ENCODE measurements at regions not wholly inside any gene's neighbourhood (a gene's known extent, or its start where the extent isn't known, plus 50 kb on each side); places are given as distances from the start of the nearest gene placed in this dataset.
"Not testable (repeated sequence)": the region's sequence is repeated elsewhere in the genome, so short reads cannot be mapped to it uniquely, and the experiment has no call there.

GRCh38 chr5:24208686-24209106 lies 436.1 kb downstream of the CDH10 start:
- Mint-ChIP-seq H3K9me3 (peaks cover 1 to 40% (median 20%) of the 10 kb centered on the region in 9 donors), H3K27ac (no peak overlapping the region), H3K36me3 (peaks cover 0 to 4% (median 0%) of the 10 kb centered on the region in 3 donors), H3K4me3 (no peak overlapping the region), H3K4me1 (no peaks in the 10 kb centered on the region), H3K27me3 (no peaks in the 10 kb centered on the region)
- no peak for DNase-seq
- ATAC-seq = no peak
- POLR2A ChIA-PET = no interaction called here

GRCh38 chr5:24215114-24215513 lies 429.7 kb downstream of the CDH10 start:
- peaks cover 2 to 39% (median 20%) of the 10 kb centered on the region in 9 donors for H3K9me3 Mint-ChIP-seq
- POLR2A ChIA-PET = no interaction called here
- no peaks in the 10 kb centered on the region for H3K36me3 Mint-ChIP-seq
- H3K4me1 Mint-ChIP-seq = no peaks in the 10 kb centered on the region
- no peak overlapping the region for H3K27ac Mint-ChIP-seq
- no peak for ATAC-seq
- DNase-seq = no peak
- no peak overlapping the region for H3K4me3 Mint-ChIP-seq
- H3K27me3 Mint-ChIP-seq = no peaks in the 10 kb centered on the region

GRCh38 chr5:24222876-24223275 lies 421.9 kb downstream of the CDH10 start:
- Mint-ChIP-seq H3K27me3 (no peaks in the 10 kb centered on the region), H3K4me1 (no peaks in the 10 kb centered on the region), H3K27ac (no peak overlapping the region), H3K9me3 (peaks cover 10 to 48% (median 33%) of the 10 kb centered on the region in 9 donors), H3K4me3 (no peak overlapping the region), H3K36me3 (peaks cover 0 to 3% (median 0%) of the 10 kb centered on the region in 3 donors)
- POLR2A ChIA-PET = no interaction called here
- ATAC-seq = no peak
- no peak for DNase-seq

- no peak overlapping the region for H3K27ac Mint-ChIP-seq
- POLR2A ChIA-PET = no interaction called here
- peaks cover 7 to 48% (median 31%) of the 10 kb centered on the region in 9 donors for H3K9me3 Mint-ChIP-seq
- H3K4me1 Mint-ChIP-seq = no peaks in the 10 kb centered on the region
- peaks cover 0 to 3% (median 0%) of the 10 kb centered on the region in 3 donors for H3K36me3 Mint-ChIP-seq
- no peak for ATAC-seq
- H3K4me3 Mint-ChIP-seq = no peak overlapping the region
- DNase-seq = no peak
- H3K27me3 Mint-ChIP-seq = no peaks in the 10 kb centered on the region
These were observed 419.7 kb downstream of the CDH10 start for GRCh38 chr5:24225051-24225450.

- POLR2A ChIA-PET = no interaction called here
- Mint-ChIP-seq H3K4me3 (no peak overlapping the region), H3K36me3 (peaks cover 0 to 3% (median 0%) of the 10 kb centered on the region in 3 donors), H3K4me1 (no peaks in the 10 kb centered on the region), H3K9me3 (peaks cover 7 to 44% (median 19%) of the 10 kb centered on the region in 9 donors), H3K27ac (no peak overlapping the region), H3K27me3 (no peaks in the 10 kb centered on the region)
- ATAC-seq (no peak), DNase-seq (no peak)
These were observed 418.3 kb downstream of the CDH10 start for GRCh38 chr5:24226479-24226878.

- ATAC-seq, POLR2A ChIA-PET, DNase-seq, H3K27me3 Mint-ChIP-seq, H3K4me1 Mint-ChIP-seq, H3K27ac Mint-ChIP-seq, H3K36me3 Mint-ChIP-seq, H3K4me3 Mint-ChIP-seq: not testable (repeated sequence)
- H3K9me3 Mint-ChIP-seq = peaks cover 7 to 38% (median 16%) of the 10 kb centered on the region in 9 donors
These were observed 416.9 kb downstream of the CDH10 start for GRCh38 chr5:24227881-24228280.

- no peak overlapping the region for H3K4me3 Mint-ChIP-seq
- no peaks in the 10 kb centered on the region for H3K4me1 Mint-ChIP-seq
- peaks cover 0 to 12% (median 4%) of the 10 kb centered on the region in 9 donors for H3K9me3 Mint-ChIP-seq
- POLR2A ChIA-PET = no interaction called here
- no peak for ATAC-seq
- H3K36me3 Mint-ChIP-seq = peaks cover 0 to 4% (median 0%) of the 10 kb centered on the region in 3 donors
- H3K27me3 Mint-ChIP-seq = no peaks in the 10 kb centered on the region
- no peak for DNase-seq
- no peak overlapping the region for H3K27ac Mint-ChIP-seq
These were observed 412.7 kb downstream of the CDH10 start for GRCh38 chr5:24232041-24232440.

- Mint-ChIP-seq H3K27ac (no peak overlapping the region), H3K4me3 (no peak overlapping the region), H3K9me3 (peaks cover 0 to 12% (median 4%) of the 10 kb centered on the region in 9 donors), H3K36me3 (peaks cover 0 to 4% (median 0%) of the 10 kb centered on the region in 3 donors), H3K27me3 (no peaks in the 10 kb centered on the region), H3K4me1 (no peaks in the 10 kb centered on the region)
- ATAC-seq (no peak), DNase-seq (no peak)
- POLR2A ChIA-PET = no interaction called here
These were observed 411.8 kb downstream of the CDH10 start for GRCh38 chr5:24232929-24233498.

- H3K4me3 Mint-ChIP-seq = no peak overlapping the region
- H3K27ac Mint-ChIP-seq = no peak overlapping the region
- ATAC-seq = no peak
- peaks cover 0 to 4% (median 0%) of the 10 kb centered on the region in 3 donors for H3K36me3 Mint-ChIP-seq
- H3K27me3 Mint-ChIP-seq = no peaks in the 10 kb centered on the region
- no peak for DNase-seq
- POLR2A ChIA-PET = no interaction called here
- H3K4me1 Mint-ChIP-seq = no peaks in the 10 kb centered on the region
- peaks cover 0 to 12% (median 6%) of the 10 kb centered on the region in 9 donors for H3K9me3 Mint-ChIP-seq
These were observed 408.8 kb downstream of the CDH10 start for GRCh38 chr5:24235946-24236345.

GRCh38 chr5:24245821-24246220 lies 399.0 kb downstream of the CDH10 start:
- no peaks in the 10 kb centered on the region for H3K27me3 Mint-ChIP-seq
- H3K27ac Mint-ChIP-seq = no peak overlapping the region
- H3K4me3 Mint-ChIP-seq = no peak overlapping the region
- H3K36me3 Mint-ChIP-seq = no peaks in the 10 kb centered on the region
- POLR2A ChIA-PET = no interaction called here
- DNase-seq (no peak), ATAC-seq (no peak)
- H3K4me1 Mint-ChIP-seq = no peaks in the 10 kb centered on the region
- peaks cover 4 to 34% (median 12%) of the 10 kb centered on the region in 9 donors for H3K9me3 Mint-ChIP-seq

GRCh38 chr5:24264547-24264946 lies 380.2 kb downstream of the CDH10 start:
- no peak overlapping the region for H3K27ac Mint-ChIP-seq
- POLR2A ChIA-PET = no interaction called here

GRCh38 chr5:24265306-24265705 lies 379.5 kb downstream of the CDH10 start:
- POLR2A ChIA-PET = no interaction called here
- H3K27ac Mint-ChIP-seq = no peak overlapping the region
- no peaks in the 10 kb centered on the region for H3K27me3 Mint-ChIP-seq
- peaks cover 0 to 11% (median 4%) of the 10 kb centered on the region in 9 donors for H3K9me3 Mint-ChIP-seq
- no peak overlapping the region for H3K4me3 Mint-ChIP-seq
- ATAC-seq (no peak), DNase-seq (no peak)
- no peaks in the 10 kb centered on the region for H3K36me3 Mint-ChIP-seq
- H3K4me1 Mint-ChIP-seq = no peaks in the 10 kb centered on the region

More at GRCh38 chr5:24264547-24264946, 380.2 kb downstream of the CDH10 start:
- no peaks in the 10 kb centered on the region for H3K36me3 Mint-ChIP-seq
- no peaks in the 10 kb centered on the region for H3K4me1 Mint-ChIP-seq
- H3K27me3 Mint-ChIP-seq = no peaks in the 10 kb centered on the region
- ATAC-seq (no peak), DNase-seq (no peak)
- no peak overlapping the region for H3K4me3 Mint-ChIP-seq
- peaks cover 0 to 11% (median 4%) of the 10 kb centered on the region in 9 donors for H3K9me3 Mint-ChIP-seq

- POLR2A ChIA-PET = no interaction called here
- H3K27ac Mint-ChIP-seq = peak overlapping the region in 2 of 10 donors; percentile 41 to 60
- peaks cover 0 to 1% (median 0%) of the 10 kb centered on the region in 4 donors for H3K4me1 Mint-ChIP-seq
These were observed 376.2 kb downstream of the CDH10 start for GRCh38 chr5:24268482-24269056.

GRCh38 chr5:24271702-24272118 lies 373.1 kb downstream of the CDH10 start:
- POLR2A ChIA-PET, H3K4me3 Mint-ChIP-seq, DNase-seq, H3K27me3 Mint-ChIP-seq, ATAC-seq, H3K27ac Mint-ChIP-seq, H3K4me1 Mint-ChIP-seq, H3K36me3 Mint-ChIP-seq: not testable (repeated sequence)
- peaks cover 0 to 18% (median 8%) of the 10 kb centered on the region in 9 donors for H3K9me3 Mint-ChIP-seq

More at GRCh38 chr5:24268482-24269056, 376.2 kb downstream of the CDH10 start:
- Mint-ChIP-seq H3K4me3 (no peak overlapping the region), H3K9me3 (peaks cover 0 to 20% (median 8%) of the 10 kb centered on the region in 9 donors), H3K36me3 (no peaks in the 10 kb centered on the region), H3K27me3 (no peaks in the 10 kb centered on the region)
- ATAC-seq (peak in 1 of 2 donors; percentile 32), DNase-seq (no peak)
